ENCODE measurements at regions not wholly inside any gene's neighbourhood (a gene's known extent, or its start where the extent isn't known, plus 50 kb on each side); places are given as distances from the start of the nearest gene placed in this dataset.

DNA sequence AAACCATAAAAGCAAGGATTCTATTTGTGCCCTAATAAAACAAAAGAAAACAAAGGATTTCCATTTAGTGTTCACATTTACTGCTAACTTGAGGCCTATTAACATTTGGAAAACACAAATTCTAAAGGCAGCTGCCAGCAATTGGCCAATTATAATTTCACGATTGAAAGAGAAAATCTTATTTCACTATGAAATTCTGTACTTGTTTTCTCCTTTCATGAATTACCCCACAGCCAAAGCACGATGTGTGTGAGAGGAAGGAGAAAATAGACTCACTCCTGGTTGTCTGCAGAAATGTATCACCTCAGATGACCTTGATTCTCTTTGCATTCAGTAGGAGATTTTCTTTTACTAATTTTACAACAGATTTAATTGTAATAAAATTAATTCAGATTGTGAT is 242.8 kb upstream of the GBE1 start:
- WGBS, 2 donors: 76 to 90% methylated on average over 2 of the region's 2 CpGs
- Histone ChIP-seq H3K27me3 (no peaks in the 10 kb centered on the region), H3K36me3 (no peaks in the 10 kb centered on the region), H3K9me3 (peaks cover 0 to 4% (median 2%) of the 10 kb centered on the region in 4 donors), H3K27ac (no peak overlapping the region), H3K4me3 (no peak overlapping the region), H3K4me1 (no peaks in the 10 kb centered on the region)
- TF ChIP-seq, protein P1, sequence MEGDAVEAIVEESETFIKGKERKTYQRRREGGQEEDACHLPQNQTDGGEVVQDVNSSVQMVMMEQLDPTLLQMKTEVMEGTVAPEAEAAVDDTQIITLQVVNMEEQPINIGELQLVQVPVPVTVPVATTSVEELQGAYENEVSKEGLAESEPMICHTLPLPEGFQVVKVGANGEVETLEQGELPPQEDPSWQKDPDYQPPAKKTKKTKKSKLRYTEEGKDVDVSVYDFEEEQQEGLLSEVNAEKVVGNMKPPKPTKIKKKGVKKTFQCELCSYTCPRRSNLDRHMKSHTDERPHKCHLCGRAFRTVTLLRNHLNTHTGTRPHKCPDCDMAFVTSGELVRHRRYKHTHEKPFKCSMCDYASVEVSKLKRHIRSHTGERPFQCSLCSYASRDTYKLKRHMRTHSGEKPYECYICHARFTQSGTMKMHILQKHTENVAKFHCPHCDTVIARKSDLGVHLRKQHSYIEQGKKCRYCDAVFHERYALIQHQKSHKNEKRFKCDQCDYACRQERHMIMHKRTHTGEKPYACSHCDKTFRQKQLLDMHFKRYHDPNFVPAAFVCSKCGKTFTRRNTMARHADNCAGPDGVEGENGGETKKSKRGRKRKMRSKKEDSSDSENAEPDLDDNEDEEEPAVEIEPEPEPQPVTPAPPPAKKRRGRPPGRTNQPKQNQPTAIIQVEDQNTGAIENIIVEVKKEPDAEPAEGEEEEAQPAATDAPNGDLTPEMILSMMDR (IDR thresholded peaks at IDR 0.05): no peak
- no peak for TF ChIP-seq EP300 (IDR thresholded peaks at IDR 0.05)
- no peak for TF ChIP-seq POLR2AphosphoS5 (IDR thresholded peaks at IDR 0.05)
- no peak for TF ChIP-seq POLR2A (IDR thresholded peaks at IDR 0.05)
- DNase-seq (no peak), ATAC-seq (ENCODE audit: low FRiP score in 2 of 2) (no peak)

DNA sequence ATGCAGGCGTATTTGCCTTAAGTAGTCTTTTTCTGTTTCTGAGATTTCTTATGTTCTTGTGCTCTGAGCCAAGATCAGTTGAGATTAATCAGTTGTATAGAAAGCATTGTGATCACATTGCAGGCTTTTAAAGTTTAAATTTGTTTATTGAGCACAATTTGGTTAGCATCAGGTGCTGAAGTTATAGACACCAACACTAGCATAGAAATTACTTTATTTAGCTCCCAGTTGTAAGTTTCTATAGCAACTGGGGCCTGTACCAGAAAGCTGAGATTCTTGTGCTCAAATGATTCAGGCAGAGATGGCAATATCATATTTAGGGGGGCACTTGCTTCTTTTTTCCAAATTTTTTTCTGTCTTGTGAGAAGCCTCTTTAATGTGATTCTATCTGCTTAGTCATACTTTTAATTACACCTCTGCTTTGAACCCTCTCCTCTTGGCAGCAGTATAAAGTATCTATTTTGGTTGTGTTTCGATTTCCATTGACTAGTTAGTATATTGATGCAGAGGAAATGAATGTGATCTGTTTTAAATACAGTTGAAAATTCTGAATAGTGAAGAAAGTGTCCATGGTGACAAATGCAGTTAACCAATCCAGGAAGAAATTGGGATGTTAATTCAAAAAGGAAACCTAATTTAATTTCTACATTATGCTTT is 241.7 kb upstream of the GBE1 start:
- Histone ChIP-seq H3K4me1 (peaks cover 0 to 3% (median 0%) of the 10 kb centered on the region in 4 donors), H3K9me3 (peaks cover 0 to 4% (median 2%) of the 10 kb centered on the region in 4 donors), H3K4me3 (no peak overlapping the region), H3K27me3 (no peaks in the 10 kb centered on the region), H3K27ac (no peak overlapping the region), H3K36me3 (no peaks in the 10 kb centered on the region)
- DNase-seq (no peak), ATAC-seq (ENCODE audit: low FRiP score in 2 of 2) (no peak)
- TF ChIP-seq POLR2AphosphoS5 (IDR thresholded peaks at IDR 0.05): no peak
- TF ChIP-seq POLR2A (IDR thresholded peaks at IDR 0.05): no peak
- TF ChIP-seq, protein P1 (IDR thresholded peaks at IDR 0.05): no peak
- TF ChIP-seq EP300 (IDR thresholded peaks at IDR 0.05): no peak
- WGBS, 2 donors: 61 to 77% methylated on average over 2 of the region's 2 CpGs

DNA sequence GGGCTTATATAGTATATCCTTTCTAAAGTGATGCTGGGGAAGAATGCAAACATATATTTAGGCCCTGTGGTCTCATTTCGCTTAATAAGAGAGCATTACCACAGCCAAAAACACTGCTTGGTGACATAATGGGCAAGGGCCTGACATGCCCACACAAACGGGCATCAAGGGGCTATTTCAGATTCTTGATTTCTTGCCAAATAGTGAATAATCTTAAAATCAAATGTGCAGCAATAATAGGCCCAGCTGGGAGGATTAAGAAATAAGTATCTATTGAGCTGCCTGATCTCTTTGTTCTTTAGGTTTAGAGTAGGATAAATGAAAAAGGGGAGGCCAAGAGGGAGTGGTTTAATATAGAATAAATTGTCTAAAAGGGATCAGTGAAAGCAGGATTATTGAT is 241.0 kb upstream of the GBE1 start:
- H3K4me1 ChIP-seq: peaks cover 0 to 4% (median 0%) of the 10 kb centered on the region in 4 donors
- no peak overlapping the region for H3K4me3 ChIP-seq
- TF ChIP-seq EP300 (IDR thresholded peaks at IDR 0.05): no peak
- TF ChIP-seq POLR2AphosphoS5 (IDR thresholded peaks at IDR 0.05): no peak
- TF ChIP-seq POLR2A (IDR thresholded peaks at IDR 0.05): no peak
- TF ChIP-seq, protein P1 (IDR thresholded peaks at IDR 0.05): no peak
- H3K9me3 ChIP-seq: peaks cover 0 to 4% (median 1%) of the 10 kb centered on the region in 4 donors
- no peaks in the 10 kb centered on the region for H3K27me3 ChIP-seq
- DNase-seq (no peak), ATAC-seq (ENCODE audit: low FRiP score in 2 of 2) (no peak)
- H3K27ac ChIP-seq: no peak overlapping the region
- WGBS, 2 donors: 58 to 64% methylated on average over 2 of the region's 2 CpGs
- H3K36me3 ChIP-seq: no peaks in the 10 kb centered on the region

DNA sequence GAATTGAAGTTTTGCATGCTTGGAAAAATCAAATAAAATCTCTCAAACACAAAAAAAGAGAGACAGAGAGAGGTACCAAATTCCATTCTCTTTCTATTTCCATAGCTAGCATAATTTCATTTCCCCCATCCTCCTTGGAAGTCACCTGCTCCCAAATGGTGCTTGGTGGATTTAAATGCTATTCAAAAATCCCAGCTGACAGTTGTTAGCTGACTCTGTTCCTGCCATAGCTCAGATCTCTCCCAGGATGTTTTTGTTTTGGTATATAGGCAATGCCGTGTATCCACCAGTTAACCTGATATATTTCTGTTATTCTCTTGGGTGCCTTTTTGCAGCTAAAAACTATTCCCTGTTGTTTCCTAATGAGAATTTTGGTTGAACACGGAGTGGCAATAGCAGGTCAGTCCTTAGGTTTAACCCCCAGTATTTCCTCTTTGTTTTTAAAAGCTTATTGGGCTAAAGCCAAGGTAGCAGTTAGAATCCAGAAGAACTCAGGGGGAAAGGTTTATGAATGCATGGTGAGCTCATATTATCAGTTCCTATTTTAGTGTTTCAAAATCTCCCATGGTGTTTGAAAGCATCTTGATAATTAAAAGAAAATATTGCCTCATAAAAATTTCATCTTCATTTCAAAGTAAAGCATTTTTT is 240.0 kb upstream of the GBE1 start:
- Histone ChIP-seq H3K27ac (no peak overlapping the region), H3K36me3 (no peaks in the 10 kb centered on the region), H3K4me3 (no peak overlapping the region), H3K27me3 (no peaks in the 10 kb centered on the region), H3K9me3 (no peaks in the 10 kb centered on the region), H3K4me1 (peaks cover 0 to 4% (median 0%) of the 10 kb centered on the region in 4 donors)
- TF ChIP-seq POLR2AphosphoS5 (IDR thresholded peaks at IDR 0.05): no peak
- TF ChIP-seq, protein P1 (IDR thresholded peaks at IDR 0.05): no peak
- no peak for TF ChIP-seq EP300 (IDR thresholded peaks at IDR 0.05)
- no peak for TF ChIP-seq POLR2A (IDR thresholded peaks at IDR 0.05)
- ATAC-seq (ENCODE audit: low FRiP score in 2 of 2) (no peak), DNase-seq (no peak)
- 49 to 70% methylated on average over 2 of the region's 2 CpGs for WGBS, 2 donors

All from upper lobe of left lung (tissue), 6 donors.